SK-N-MC (cell line): ENCODE measurements at regions not wholly inside any gene's neighbourhood (a gene's known extent, or its start where the extent isn't known, plus 50 kb on each side); places are given as distances from the start of the nearest gene placed in this dataset.

Experiments
- EZH2 ChIP-seq: fragments of 200-600 bp; sonication (generic); IDR thresholded peaks from one replicate; pipeline ENCODE4 v1.6.1; 2017; ENCODE audit warnings: antibody characterized with exemption
- POLR2AphosphoS5 ChIP-seq: IDR thresholded peaks from 2 replicates; pipeline ENCODE4 v1.6.1; 2012; ENCODE audit warnings: mild to moderate bottlenecking, low read depth, low read length, borderline replicate concordance

DNA sequence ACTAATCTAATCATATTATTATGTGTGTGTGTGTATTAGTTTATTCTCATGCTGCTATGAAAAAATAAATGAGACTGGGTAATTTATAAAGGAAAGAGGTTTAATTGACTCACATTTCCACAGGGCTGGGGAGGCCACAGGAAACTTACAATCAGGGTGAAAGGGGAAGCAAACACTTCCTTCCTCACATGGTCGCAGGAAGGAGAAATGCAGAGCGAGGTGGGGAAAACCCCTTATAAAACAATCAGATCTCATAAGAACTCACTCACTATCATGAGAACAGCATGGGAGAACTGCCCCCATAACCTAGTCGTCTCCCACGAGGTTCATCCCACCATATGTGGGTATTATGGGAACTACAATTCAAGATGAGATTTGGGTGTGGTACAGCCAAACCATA is 190.9 kb upstream of the TAPT1 start:
- no peak for TF ChIP-seq POLR2AphosphoS5
- TF ChIP-seq EZH2 = no peak
